ENCODE measurements at regions not wholly inside any gene's neighbourhood (a gene's known extent, or its start where the extent isn't known, plus 50 kb on each side); places are given as distances from the start of the nearest gene placed in this dataset.

- Histone ChIP-seq H3K4me1 (ENCODE audit: control insufficient read depth in 3 of 3, insufficient read depth in 3 of 3, low read length in 3 of 3) (peaks cover 7 to 17% (median 16%) of the 10 kb centered on the region in 3 donors), H3K27ac (ENCODE audit: low read depth, low read length) (no peak overlapping the region), H3K4me3 (ENCODE audit: low read length in 3 of 3) (no peak overlapping the region), H3K36me3 (ENCODE audit: control insufficient read depth in 3 of 3, insufficient read depth in 3 of 3, low read length in 3 of 3) (peaks cover 0 to 3% (median 2%) of the 10 kb centered on the region in 3 donors), H3K9ac (ENCODE audit: low read depth in 1 of 3, low read length in 3 of 3) (no peak overlapping the region), H3K27me3 (ENCODE audit: control insufficient read depth in 3 of 3, insufficient read depth in 3 of 3, low read length in 3 of 3) (no peaks in the 10 kb centered on the region), H3K9me3 (ENCODE audit: control insufficient read depth in 3 of 3, low read length in 3 of 3) (no peaks in the 10 kb centered on the region)
Measured at GRCh38 chr9:121584421-121584820, 67.0 kb upstream of the DAB2IP start.

- H3K27me3 ChIP-seq (ENCODE audit: control insufficient read depth in 3 of 3, insufficient read depth in 3 of 3, low read length in 3 of 3) = no peaks in the 10 kb centered on the region
- H3K27ac ChIP-seq (ENCODE audit: low read depth, low read length) = no peak overlapping the region
- peaks cover 2 to 14% (median 11%) of the 10 kb centered on the region in 3 donors for H3K36me3 ChIP-seq (ENCODE audit: control insufficient read depth in 3 of 3, insufficient read depth in 3 of 3, low read length in 3 of 3)
- no peak overlapping the region for H3K4me3 ChIP-seq (ENCODE audit: low read length in 3 of 3)
- no peaks in the 10 kb centered on the region for H3K9me3 ChIP-seq (ENCODE audit: control insufficient read depth in 3 of 3, low read length in 3 of 3)
- no peak overlapping the region for H3K9ac ChIP-seq (ENCODE audit: low read depth in 1 of 3, low read length in 3 of 3)
- H3K4me1 ChIP-seq (ENCODE audit: control insufficient read depth in 3 of 3, insufficient read depth in 3 of 3, low read length in 3 of 3) = peaks cover 18 to 36% (median 30%) of the 10 kb centered on the region in 3 donors
Measured at GRCh38 chr9:121587863-121588262, 63.6 kb upstream of the DAB2IP start.

- Histone ChIP-seq H3K4me3 (ENCODE audit: low read length in 3 of 3) (no peak overlapping the region), H3K9me3 (ENCODE audit: control insufficient read depth in 3 of 3, low read length in 3 of 3) (no peaks in the 10 kb centered on the region), H3K27me3 (ENCODE audit: control insufficient read depth in 3 of 3, insufficient read depth in 3 of 3, low read length in 3 of 3) (no peaks in the 10 kb centered on the region), H3K36me3 (ENCODE audit: control insufficient read depth in 3 of 3, insufficient read depth in 3 of 3, low read length in 3 of 3) (peaks cover 0 to 14% (median 11%) of the 10 kb centered on the region in 3 donors), H3K4me1 (ENCODE audit: control insufficient read depth in 3 of 3, insufficient read depth in 3 of 3, low read length in 3 of 3) (peaks cover 18 to 39% (median 30%) of the 10 kb centered on the region in 3 donors), H3K27ac (ENCODE audit: low read depth, low read length) (no peak overlapping the region), H3K9ac (ENCODE audit: low read depth in 1 of 3, low read length in 3 of 3) (no peak overlapping the region)
Measured at GRCh38 chr9:121589986-121590385, 61.4 kb upstream of the DAB2IP start.

GRCh38 chr9:121592265-121592664 lies 59.2 kb upstream of the DAB2IP start:
- Histone ChIP-seq H3K27ac (ENCODE audit: low read depth, low read length) (no peak overlapping the region), H3K27me3 (ENCODE audit: control insufficient read depth in 3 of 3, insufficient read depth in 3 of 3, low read length in 3 of 3) (no peaks in the 10 kb centered on the region), H3K9ac (ENCODE audit: low read depth in 1 of 3, low read length in 3 of 3) (no peak overlapping the region), H3K4me1 (ENCODE audit: control insufficient read depth in 3 of 3, insufficient read depth in 3 of 3, low read length in 3 of 3) (peaks cover 19 to 40% (median 31%) of the 10 kb centered on the region in 3 donors), H3K4me3 (ENCODE audit: low read length in 3 of 3) (no peak overlapping the region), H3K36me3 (ENCODE audit: control insufficient read depth in 3 of 3, insufficient read depth in 3 of 3, low read length in 3 of 3) (peaks cover 0 to 14% (median 9%) of the 10 kb centered on the region in 3 donors), H3K9me3 (ENCODE audit: control insufficient read depth in 3 of 3, low read length in 3 of 3) (peaks cover 0 to 3% (median 0%) of the 10 kb centered on the region in 3 donors)

- no peak overlapping the region for H3K27ac ChIP-seq (ENCODE audit: low read depth, low read length)
- peaks cover 0 to 14% (median 9%) of the 10 kb centered on the region in 3 donors for H3K36me3 ChIP-seq (ENCODE audit: control insufficient read depth in 3 of 3, insufficient read depth in 3 of 3, low read length in 3 of 3)
- H3K9me3 ChIP-seq (ENCODE audit: control insufficient read depth in 3 of 3, low read length in 3 of 3) = peaks cover 0 to 3% (median 0%) of the 10 kb centered on the region in 3 donors
- H3K4me3 ChIP-seq (ENCODE audit: low read length in 3 of 3) = no peak overlapping the region
- peaks cover 26 to 47% (median 37%) of the 10 kb centered on the region in 3 donors for H3K4me1 ChIP-seq (ENCODE audit: control insufficient read depth in 3 of 3, insufficient read depth in 3 of 3, low read length in 3 of 3)
- H3K27me3 ChIP-seq (ENCODE audit: control insufficient read depth in 3 of 3, insufficient read depth in 3 of 3, low read length in 3 of 3) = no peaks in the 10 kb centered on the region
- H3K9ac ChIP-seq (ENCODE audit: low read depth in 1 of 3, low read length in 3 of 3) = no peak overlapping the region
Measured at GRCh38 chr9:121593066-121593465, 58.4 kb upstream of the DAB2IP start.

GRCh38 chr9:121596515-121596914 lies 54.9 kb upstream of the DAB2IP start:
- no peak overlapping the region for H3K27ac ChIP-seq (ENCODE audit: low read depth, low read length)
- peaks cover 41 to 55% (median 42%) of the 10 kb centered on the region in 3 donors for H3K4me1 ChIP-seq (ENCODE audit: control insufficient read depth in 3 of 3, insufficient read depth in 3 of 3, low read length in 3 of 3)
- H3K4me3 ChIP-seq (ENCODE audit: low read length in 3 of 3) = no peak overlapping the region
- H3K9ac ChIP-seq (ENCODE audit: low read depth in 1 of 3, low read length in 3 of 3) = no peak overlapping the region
- H3K9me3 ChIP-seq (ENCODE audit: control insufficient read depth in 3 of 3, low read length in 3 of 3) = peaks cover 0 to 3% (median 0%) of the 10 kb centered on the region in 3 donors
- H3K36me3 ChIP-seq (ENCODE audit: control insufficient read depth in 3 of 3, insufficient read depth in 3 of 3, low read length in 3 of 3) = no peaks in the 10 kb centered on the region
- H3K27me3 ChIP-seq (ENCODE audit: control insufficient read depth in 3 of 3, insufficient read depth in 3 of 3, low read length in 3 of 3) = no peaks in the 10 kb centered on the region

GRCh38 chr9:121597698-121598166 lies 53.7 kb upstream of the DAB2IP start:
- H3K27ac ChIP-seq (ENCODE audit: low read depth, low read length) = peak overlapping the region; percentile 95
- peaks cover 0 to 3% (median 0%) of the 10 kb centered on the region in 3 donors for H3K9me3 ChIP-seq (ENCODE audit: control insufficient read depth in 3 of 3, low read length in 3 of 3)
- peak overlapping the region; percentile 1 to 91 (median 50) for H3K9ac ChIP-seq (ENCODE audit: low read depth in 1 of 3, low read length in 3 of 3)
- peak overlapping the region; percentile 37 to 47 (median 45) for H3K4me3 ChIP-seq (ENCODE audit: low read length in 3 of 3)
- peaks cover 38 to 51% (median 39%) of the 10 kb centered on the region in 3 donors for H3K4me1 ChIP-seq (ENCODE audit: control insufficient read depth in 3 of 3, insufficient read depth in 3 of 3, low read length in 3 of 3)
- no peaks in the 10 kb centered on the region for H3K36me3 ChIP-seq (ENCODE audit: control insufficient read depth in 3 of 3, insufficient read depth in 3 of 3, low read length in 3 of 3)
- H3K27me3 ChIP-seq (ENCODE audit: control insufficient read depth in 3 of 3, insufficient read depth in 3 of 3, low read length in 3 of 3) = no peaks in the 10 kb centered on the region

GRCh38 chr9:121598167-121598964 lies 53.1 kb upstream of the DAB2IP start:
- Histone ChIP-seq H3K4me1 (ENCODE audit: control insufficient read depth in 3 of 3, insufficient read depth in 3 of 3, low read length in 3 of 3) (peaks cover 44 to 54% (median 45%) of the 10 kb centered on the region in 3 donors), H3K27ac (ENCODE audit: low read depth, low read length) (peak overlapping the region; percentile 95), H3K9ac (ENCODE audit: low read depth in 1 of 3, low read length in 3 of 3) (peak overlapping the region; percentile 87 to 94 (median 91)), H3K4me3 (ENCODE audit: low read length in 3 of 3) (peak overlapping the region; percentile 77), H3K36me3 (ENCODE audit: control insufficient read depth in 3 of 3, insufficient read depth in 3 of 3, low read length in 3 of 3) (no peaks in the 10 kb centered on the region), H3K9me3 (ENCODE audit: control insufficient read depth in 3 of 3, low read length in 3 of 3) (peaks cover 0 to 3% (median 0%) of the 10 kb centered on the region in 3 donors), H3K27me3 (ENCODE audit: control insufficient read depth in 3 of 3, insufficient read depth in 3 of 3, low read length in 3 of 3) (no peaks in the 10 kb centered on the region)

- Histone ChIP-seq H3K9ac (ENCODE audit: low read depth in 1 of 3, low read length in 3 of 3) (peak overlapping the region; percentile 87 to 94 (median 91)), H3K4me1 (ENCODE audit: control insufficient read depth in 3 of 3, insufficient read depth in 3 of 3, low read length in 3 of 3) (peaks cover 52 to 63% (median 54%) of the 10 kb centered on the region in 3 donors), H3K27ac (ENCODE audit: low read depth, low read length) (peak overlapping the region; percentile 95), H3K9me3 (ENCODE audit: control insufficient read depth in 3 of 3, low read length in 3 of 3) (peaks cover 0 to 3% (median 0%) of the 10 kb centered on the region in 3 donors), H3K27me3 (ENCODE audit: control insufficient read depth in 3 of 3, insufficient read depth in 3 of 3, low read length in 3 of 3) (no peaks in the 10 kb centered on the region), H3K36me3 (ENCODE audit: control insufficient read depth in 3 of 3, insufficient read depth in 3 of 3, low read length in 3 of 3) (no peaks in the 10 kb centered on the region), H3K4me3 (ENCODE audit: low read length in 3 of 3) (peak overlapping the region; percentile 77)
Measured at GRCh38 chr9:121598965-121599871, 52.2 kb upstream of the DAB2IP start.

Measured in skeletal muscle tissue (tissue), 3 donors.